NCI-H345 treated with DMSO at 0.1 percent for 48 hours (cell line): ENCODE measurements at regions not wholly inside any gene's neighbourhood (a gene's known extent, or its start where the extent isn't known, plus 50 kb on each side); places are given as distances from the start of the nearest gene placed in this dataset.

Source experiments
- DNase-seq: peaks from one replicate; lab custom pipeline; 2025; ENCODE audit not compliant: unreplicated experiment; lab: John Stamatoyannopoulos, UW

DNA sequence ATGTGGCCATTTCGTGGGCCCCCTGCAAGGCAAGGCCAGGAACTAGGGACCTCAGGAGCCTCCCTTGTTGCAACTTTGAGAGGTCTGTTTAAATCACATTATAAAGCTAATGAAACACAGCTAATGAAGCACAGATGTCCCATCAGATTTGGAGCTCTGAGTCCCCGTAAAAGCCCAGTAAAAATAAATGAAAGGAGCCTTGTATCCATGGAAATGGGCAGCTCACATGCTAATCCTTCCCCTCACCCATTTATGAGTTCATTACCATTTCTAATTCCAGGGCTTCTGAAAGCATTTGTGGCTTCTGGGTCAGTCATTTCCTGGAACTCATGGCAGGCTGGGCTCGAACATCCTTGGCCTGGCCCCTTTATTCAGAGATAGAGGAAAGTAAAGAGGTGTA, 274.8 kb downstream of the SS18 start:
- no peak for DNase-seq

DNA sequence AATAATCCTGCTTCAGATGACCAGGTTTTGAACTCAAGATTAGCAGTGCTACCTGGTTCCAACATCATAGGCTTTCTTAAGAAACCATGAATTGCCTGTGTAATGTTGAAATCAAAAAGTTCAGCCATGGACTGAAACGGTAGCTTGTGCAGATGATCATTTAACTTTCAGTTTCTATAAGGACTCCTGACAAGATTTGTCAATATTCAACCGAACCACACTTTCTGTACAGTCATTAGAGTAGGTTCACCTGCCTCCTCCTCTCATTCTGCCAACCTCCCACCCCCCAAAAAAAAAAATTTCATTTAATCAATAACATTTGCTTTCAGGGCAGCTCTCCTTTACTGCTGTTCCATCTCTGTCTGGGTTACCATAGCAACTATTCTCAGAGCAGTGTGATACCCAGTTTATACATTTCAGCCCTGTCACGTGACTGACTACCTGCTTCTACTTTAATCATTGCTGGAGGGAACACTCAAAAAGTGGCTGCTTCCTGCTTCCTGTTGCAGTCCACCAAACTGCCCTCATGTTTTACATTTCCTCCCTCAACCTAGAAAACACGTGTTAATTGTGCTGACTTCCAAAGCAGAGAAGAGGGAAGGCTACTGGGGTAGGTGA, 275.5 kb downstream of the SS18 start:
- DNase-seq: no peak

DNA sequence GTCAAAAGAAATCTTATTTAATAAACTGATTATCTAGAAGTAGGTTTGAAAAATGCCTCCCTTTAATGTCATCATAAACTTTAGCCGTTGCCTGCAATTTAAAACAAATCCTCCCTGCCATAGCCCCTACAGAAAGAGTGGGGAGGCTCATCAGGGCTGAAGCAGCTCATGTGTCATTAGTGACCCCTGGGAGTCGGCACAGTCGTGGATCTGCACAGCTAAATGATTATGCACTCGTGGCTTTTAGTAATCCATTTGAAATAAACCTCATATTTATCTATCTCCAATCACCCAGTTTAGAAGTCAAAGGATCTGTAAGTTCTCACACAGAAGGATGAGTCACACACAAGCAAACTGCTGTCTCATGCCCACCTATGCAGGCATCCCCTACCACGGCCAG, 277.3 kb downstream of the SS18 start:
- DNase-seq: no peak

DNA sequence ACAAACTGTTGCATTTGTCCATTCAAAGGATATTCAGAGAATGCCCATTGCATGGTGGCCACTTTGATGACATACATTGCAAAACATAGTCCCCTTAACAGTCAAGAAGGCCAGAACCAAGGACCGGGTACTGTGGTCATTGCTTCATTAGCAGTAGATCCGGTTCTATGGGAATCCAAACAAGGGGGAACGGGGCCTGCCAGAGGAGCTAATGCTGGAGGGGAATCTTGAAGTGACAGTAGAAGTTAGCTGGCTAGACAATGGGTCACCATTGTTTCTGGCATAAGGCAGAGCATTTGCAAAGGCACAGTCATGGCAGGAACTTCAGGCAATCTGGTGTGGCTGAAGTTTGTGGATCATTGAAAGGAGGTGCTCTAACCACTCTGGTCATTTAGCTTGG, 279.7 kb downstream of the SS18 start:
- DNase-seq: no peak

DNA sequence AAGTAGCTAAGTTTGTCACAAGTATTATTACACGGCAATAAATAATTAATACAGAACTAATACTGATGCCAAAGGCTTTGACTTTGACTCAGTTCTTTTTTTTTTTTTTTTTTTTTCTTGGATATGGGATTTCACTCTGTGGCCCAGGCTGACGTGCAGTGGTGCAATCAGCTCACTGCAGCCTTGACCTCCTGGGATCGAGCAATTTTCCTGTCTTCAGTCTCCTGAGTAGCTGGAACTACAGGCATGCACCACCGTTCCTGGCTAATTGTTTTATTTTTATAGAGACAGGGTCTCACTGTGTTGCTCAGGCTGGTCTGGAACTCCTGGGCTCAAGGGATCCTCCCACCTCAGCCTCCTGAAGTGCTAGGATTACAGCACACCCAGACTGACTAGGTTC, 284.5 kb downstream of the SS18 start:
- no peak for DNase-seq

DNA sequence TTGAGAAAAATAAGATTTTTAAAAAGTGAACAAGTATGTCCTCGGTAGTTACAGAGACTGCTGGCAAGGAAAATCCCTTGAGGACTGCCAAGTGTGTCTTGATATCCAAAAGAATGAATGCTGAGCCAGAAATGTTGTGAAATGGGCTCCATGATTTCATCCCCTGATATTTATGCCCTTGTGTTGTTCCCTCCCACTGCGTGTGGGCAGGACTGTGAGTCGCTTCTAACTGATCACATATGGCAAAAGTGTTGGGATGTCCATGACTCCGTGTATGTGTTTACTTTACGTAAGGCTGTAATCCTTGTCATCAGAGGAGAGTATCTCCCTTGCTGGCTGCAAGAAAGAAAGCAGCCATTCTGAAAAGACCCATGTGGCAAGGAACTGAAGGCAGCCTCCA, 285.1 kb downstream of the SS18 start:
- no peak for DNase-seq

DNA sequence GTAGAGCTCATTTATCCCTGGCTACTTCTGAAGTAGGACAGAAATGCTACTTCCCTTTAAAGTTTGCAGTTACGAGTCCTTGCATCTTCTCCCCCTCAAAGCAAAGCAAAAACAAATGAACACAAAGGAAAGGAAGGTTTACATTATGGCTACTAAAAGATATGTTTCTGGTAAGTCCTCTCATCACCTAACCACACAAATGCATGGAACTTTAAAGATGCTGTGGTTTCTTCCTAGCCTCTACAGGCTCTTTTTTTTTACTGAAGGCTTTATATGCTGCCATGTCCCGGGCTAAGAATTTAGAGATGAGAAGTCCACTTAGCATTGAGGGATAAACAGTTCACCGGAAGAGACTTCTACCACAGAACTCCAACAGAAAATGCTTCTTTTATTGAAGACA, 291.2 kb downstream of the SS18 start:
- no peak for DNase-seq

DNA sequence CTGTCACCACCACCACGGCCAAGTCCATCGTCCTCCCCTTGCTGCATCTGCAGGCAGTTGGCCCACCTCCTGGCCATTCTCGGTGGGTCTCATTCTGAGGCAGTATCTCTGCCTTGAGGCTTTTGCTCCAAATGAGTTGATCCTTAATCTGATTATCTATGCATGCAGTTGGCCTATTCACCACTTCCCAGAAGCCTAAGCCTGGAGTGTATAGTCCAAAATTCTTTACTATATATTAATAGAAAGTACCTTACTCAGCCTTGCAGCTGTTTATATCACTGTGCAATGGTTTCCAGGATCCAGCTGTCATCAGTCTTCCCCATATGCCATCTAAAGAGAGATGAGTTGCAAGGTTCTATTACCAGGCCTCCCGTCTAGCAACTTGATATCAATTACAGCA, 292.4 kb downstream of the SS18 start:
- no peak for DNase-seq

DNA sequence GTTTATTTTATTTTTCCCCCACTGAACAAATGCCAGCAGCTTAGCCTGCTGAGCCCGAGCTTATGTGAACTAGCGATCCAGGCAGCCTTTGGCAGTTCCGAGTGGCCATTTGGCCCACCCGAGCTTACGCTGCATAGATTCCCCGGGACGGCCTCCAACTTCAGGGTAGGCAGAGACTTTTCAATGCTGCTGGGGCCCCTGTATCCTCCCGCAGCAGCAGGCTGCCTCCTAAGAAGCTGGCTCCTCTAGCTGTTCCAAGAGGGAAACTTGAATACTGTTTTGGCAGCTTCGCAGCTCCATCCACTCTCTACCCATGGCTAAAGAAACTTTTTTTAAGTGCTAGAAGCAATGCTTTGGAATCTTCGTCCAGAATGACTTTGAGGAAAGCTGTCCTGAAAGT, 295.2 kb downstream of the SS18 start:
- no peak for DNase-seq

DNA sequence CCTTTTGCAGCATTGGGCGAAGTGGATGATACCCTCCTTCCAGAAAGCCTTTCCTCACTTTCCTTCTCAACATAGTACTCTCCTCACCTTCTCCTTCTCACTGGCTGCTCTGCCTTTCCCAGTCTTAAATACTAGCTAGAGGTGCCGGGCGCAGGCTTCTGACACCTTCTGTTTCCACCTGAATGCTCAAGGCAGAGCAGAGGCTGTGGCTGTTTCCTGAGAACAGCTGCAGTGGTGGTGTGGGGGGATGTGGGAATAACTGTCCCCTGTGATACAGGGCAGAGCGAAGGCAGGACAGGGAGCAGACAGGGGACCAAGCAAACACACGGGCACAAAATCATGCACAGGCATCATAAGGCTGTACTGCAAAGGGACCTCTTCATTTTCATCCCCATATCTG, 303.1 kb downstream of the SS18 start:
- DNase-seq: no peak

DNA sequence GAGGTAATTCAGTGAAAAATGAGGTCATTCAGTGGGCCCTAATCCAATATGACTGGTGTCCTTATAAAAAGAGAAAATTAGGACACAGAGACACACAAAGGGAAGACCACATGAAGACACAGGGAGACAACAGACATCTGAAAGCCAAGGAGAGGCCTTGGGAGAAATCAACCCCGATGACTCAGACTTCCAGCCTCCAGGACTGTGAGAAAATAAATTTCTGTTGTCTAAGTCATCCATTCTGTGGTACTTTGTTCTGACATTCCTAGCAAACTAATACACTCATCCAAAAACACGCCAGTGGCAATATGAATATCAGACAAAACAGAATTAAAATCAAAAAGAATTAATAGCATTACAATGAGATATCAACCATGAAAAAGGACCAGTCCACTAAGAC, 303.7 kb downstream of the SS18 start:
- no peak for DNase-seq

DNA sequence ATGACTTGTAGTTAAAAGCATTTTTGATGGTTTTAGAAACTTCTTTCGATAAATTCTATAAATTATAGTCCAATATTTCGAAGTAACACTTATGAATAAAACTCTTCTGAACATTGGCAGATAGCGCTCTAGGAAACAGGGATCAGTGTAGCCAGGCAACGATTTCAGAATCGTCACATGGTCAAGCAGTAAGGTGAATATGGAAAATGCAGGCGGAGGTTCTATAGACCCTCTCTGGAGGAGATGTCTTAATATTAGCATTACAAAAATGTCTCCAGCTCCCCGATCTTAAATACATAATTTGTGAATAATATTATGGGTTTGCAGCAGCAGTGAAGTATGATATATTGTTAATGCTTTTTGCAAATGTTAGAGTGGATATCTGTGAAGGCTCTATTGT, 310.3 kb downstream of the SS18 start:
- no peak for DNase-seq

DNA sequence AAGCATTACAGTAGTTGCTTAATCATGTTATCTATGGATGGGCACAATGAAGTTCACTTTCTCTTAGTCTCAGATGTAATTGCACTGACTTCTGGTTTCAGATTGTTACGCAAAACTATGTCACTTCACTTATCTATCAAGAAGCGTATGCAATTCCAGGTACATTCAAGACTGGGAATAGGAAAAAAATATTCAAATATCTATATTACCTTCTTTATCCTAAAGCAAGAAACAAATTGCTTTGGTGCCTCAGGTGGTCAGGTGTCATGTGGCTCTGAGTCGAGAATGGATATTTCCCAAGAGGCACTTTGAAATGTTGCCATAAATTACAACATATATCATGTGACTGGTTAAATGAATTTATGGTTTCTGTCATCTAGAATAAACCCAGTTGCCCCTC, 318.6 kb downstream of the SS18 start:
- DNase-seq: no peak

DNA sequence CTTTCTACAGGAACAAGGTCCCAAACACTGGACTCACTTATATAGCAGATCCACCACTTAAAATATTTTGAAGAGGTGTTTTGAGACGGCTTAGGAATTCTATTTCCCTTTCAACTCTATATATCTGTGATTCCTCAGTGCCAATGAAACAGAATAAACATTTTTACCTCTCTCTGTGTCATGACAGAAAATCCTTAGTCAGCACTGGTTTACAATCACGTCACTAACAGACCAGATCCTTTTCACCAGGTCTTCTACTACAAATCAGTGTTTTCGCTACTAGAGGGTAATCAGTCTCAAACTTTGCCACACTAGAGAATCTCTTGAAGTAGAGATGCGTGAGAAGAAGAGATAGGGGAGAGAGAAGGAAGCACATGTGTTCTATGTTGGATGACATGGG, 325.6 kb downstream of the SS18 start:
- no peak for DNase-seq

DNA sequence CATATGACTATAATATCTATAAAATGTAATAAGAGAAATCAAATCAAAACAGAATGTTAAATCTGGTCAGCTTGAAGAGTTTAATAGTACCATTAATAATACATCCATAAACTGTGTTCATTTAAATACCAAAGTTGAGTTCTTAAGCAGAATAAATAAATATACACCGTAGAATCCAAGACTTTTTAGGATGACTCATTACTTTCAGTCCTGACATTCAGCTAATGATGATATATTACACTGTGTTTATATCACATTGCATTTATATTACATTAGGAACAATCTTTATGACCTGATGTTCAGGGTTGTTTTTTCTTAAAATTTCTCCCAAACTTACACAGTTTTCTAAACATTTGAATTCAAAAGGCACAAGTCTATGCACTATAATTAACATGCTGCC, 331.3 kb downstream of the SS18 start:
- no peak for DNase-seq

DNA sequence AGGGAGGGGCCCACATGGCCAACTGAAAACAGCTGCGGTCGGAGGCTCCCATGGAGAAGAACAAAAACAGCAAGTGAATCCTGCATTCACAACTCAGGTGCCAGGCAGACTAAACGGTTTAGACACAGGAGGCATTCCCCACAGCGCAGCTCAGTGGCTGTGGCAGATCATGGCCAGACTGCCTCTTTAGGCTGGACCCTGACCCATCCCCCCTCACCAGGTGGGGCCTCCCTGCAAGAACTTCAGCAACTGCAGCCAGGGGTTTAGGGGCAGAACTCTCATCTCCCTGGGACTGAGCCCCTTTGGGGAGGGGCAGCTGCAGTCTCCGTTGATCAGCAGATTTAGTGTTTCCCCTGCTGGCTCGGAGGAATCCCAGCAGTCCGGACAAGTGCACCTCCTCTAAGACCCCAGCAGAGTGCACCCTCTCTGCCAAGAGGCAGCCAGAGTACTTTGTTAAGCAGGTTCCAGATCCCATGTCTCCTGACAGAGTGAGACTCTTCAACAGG, 346.7 kb downstream of the SS18 start:
- no peak for DNase-seq

DNA sequence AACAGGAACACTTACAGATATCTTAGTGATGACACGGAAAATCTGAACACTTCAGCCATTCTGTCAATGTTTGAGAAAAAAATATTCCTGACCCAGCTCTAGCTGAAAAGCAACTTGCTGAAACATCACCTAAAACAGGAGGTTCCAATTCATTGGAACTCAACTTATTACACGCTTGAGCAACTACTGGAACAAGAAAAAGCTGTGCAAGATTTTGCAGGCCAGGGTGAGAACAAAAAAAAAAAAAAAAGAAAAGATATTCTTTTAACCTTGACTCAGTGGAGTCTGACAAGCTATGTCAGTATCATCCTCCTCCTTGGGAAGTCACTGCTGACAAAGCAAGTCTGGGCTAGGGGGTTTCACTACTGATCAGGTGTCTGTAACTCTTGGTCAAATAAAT, 351.0 kb downstream of the SS18 start:
- DNase-seq: no peak

DNA sequence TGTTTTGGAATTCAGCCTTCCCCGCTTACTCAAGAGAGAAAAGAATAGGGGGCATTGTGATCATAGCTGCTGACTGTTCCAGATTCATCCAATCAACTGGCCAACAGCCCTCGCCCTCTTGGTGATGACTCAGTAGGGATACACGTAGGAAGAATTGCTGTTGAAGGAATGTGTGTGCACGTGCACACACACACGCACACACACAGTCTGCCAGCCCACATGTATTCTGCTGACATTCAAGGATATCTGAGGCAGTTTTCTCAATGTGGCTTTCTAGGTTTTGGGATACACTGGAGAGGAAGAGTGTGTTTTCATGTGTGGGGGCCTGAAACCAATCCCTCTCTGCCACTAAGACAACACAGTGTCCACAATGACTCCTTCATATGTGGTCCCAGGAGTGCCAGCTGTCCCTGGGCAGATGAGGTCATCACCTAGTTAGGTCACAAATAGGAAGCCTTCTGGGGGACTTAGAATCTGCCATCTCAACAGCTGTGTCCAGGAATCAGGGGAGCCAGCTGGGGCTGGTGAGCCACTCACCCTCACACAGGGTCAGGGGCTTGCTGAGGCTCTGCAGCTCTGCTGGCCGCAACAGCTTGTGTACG, 352.6 kb downstream of the SS18 start:
- DNase-seq: no peak

DNA sequence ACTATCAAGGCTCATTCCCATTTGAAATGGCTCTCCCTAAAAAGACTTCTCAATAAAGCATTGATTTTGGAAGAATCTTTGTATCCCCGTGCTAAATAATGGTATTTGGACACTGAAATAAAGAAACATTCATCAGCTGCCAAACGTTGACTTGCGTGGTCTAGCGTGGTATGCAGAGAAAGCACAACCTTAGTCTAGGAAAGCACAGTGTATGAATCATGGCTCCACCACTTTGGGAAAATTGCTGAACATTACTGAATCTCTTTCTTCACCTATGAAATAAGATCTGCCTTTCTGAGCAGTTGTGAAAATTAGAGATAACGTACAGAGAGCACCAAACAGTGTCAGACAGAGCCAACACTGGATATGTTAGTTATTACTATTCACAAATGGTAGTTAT, 353.9 kb downstream of the SS18 start:
- DNase-seq: no peak

DNA sequence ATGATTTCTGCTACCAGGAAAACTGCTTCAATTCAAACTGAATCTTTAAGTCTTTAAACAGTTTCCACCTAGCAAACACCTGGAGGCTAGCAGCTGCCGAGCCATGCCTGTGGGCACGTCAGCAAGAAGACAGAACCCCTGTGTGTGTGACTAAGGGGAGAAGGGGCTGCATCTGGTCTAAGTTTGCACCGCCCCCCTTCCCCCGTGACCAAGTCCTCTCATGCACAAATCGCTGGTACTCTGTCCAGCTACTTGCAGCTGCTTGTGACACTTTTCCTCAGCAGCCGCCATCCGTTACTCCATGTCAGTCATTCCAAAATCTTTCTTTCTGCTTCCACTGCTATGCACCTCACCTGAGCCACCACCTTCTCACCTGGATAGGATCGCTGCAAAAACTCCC, 355.0 kb downstream of the SS18 start:
- no peak for DNase-seq

DNA sequence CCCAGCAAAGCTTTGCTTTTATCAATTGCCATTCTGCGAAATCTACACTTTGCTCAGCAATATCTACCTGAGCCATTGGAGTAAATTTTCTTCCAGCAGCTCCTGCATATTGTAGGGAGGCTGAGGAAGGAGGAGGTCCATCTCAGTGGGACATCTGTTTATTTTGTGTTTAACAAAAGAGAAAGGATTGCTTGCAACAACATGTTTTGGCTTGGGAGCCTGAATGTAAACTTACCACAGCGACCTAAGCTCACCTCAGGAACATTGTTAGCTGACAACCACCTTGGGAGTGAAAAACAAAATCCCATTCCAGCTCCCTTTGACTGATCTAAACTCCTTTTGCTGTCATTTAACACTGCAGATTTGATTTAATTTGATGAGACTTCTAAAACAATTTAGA, 356.1 kb downstream of the SS18 start:
- DNase-seq: peak; percentile 2

DNA sequence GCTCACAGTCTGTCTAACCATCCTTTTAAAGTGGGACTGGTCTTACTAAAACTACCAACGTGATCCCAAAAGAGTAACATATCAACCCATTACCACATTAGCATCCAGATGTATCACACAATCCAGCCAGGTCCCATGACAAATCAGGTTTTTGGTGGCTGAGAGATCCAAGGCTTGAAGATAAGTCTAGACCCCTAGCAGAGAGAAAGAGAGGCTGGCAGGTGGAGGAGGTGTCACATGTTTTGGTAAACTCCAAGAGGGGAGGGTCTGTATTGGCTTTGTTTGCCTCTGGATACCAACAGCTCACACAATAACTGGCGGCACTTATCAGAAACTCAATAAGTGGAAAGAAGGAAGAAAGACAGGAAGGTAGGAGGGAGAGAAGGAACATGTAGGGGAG, 357.6 kb downstream of the SS18 start:
- DNase-seq: no peak

DNA sequence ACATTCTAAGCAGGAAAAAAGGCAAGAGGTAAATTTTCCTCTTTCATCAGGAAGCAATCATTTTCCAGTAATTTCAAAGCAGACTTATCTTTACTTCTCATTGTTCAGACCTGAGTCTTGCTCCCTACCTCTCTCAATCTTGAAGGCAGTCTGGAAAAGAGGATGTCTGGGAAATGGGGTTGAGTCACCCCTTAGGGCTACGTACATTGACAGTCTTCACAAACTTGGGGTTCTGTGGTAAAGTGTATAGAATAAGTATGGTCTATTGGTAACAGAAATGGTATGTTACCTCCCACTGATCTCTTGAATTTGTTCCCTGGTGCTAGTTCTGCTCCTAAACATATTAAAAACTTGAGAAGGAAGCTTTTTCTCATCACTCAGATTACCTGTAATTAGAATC, 361.3 kb downstream of the SS18 start:
- no peak for DNase-seq
